ENCODE measurements at regions not wholly inside any gene's neighbourhood (a gene's known extent, or its start where the extent isn't known, plus 50 kb on each side); places are given as distances from the start of the nearest gene placed in this dataset.

- TF ChIP-seq CTCF (IDR thresholded peaks at IDR 0.05; ENCODE audit: insufficient read depth, low read length), result no peak
- TF ChIP-seq POLR2AphosphoS5 (IDR thresholded peaks at IDR 0.05; ENCODE audit: low read depth), result no peak
- no peak for TF ChIP-seq REST (IDR thresholded peaks at IDR 0.05; ENCODE audit: insufficient replicate concordance, low read depth)
Observed at GRCh38 chr11:10945196-10945595, 87.3 kb upstream of the ZBED5 start.

All from HL-60 (cell line).